ENCODE measurements at regions not wholly inside any gene's neighbourhood (a gene's known extent, or its start where the extent isn't known, plus 50 kb on each side); places are given as distances from the start of the nearest gene placed in this dataset.
"Not testable (repeated sequence)": the region's sequence is repeated elsewhere in the genome, so short reads cannot be mapped to it uniquely, and the experiment has no call there.

DNA sequence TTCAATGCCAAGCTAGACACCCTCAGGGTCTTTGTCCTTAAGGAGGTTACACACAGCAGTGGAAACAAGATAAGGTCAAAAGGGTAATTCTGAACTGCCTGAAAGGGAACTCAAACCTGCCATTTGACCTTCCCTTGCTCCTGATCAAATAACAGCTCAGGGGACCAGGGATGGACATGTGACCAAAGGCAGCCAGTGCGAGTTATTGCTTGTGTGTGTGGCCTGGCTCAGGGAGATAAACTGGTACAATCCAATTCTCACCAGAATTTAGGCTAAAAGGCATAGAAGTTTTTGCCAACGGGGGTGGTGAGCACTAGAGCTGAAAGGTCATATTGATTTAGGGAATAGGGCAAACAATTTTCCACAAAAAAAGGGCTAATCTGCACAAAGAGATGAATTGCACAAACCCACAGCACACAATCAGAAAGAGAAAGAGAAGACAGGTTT is 349.9 kb upstream of the AUTS2 start:
- DNase-seq (ENCODE audit: low spot score), result peak; percentile 60

DNA sequence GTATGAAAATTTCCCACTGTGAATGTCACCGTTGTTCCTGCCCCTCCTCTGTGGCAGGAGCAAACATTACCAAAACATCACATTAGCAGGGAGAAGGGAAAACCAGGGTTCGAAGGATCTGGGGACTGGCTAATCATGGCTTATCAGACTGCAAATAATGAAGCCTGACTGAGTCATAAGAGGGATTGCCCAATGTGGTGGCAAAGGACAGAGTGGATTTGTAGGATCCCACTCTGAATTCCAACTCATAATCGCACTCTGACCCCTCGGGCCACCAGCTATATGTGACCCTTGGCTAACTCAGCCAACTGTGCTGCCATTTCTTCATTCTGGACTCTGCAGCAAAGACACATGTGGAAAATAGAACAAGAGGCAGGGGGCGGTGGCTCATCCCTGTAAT is 347.3 kb upstream of the AUTS2 start:
- DNase-seq (ENCODE audit: low spot score), result no peak

GRCh38 chr7:69254643-69255042 is 343.6 kb upstream of the AUTS2 start:
- DNase-seq (ENCODE audit: low spot score), result no peak

GRCh38 chr7:69256634-69257081 is 341.6 kb upstream of the AUTS2 start:
- no peak for DNase-seq (ENCODE audit: low spot score)

GRCh38 chr7:69257592-69257991 is 340.7 kb upstream of the AUTS2 start:
- no peak for DNase-seq (ENCODE audit: low spot score)

- DNase-seq (ENCODE audit: low spot score), result no peak
Observed at GRCh38 chr7:69259445-69259844, 338.8 kb upstream of the AUTS2 start.

DNA sequence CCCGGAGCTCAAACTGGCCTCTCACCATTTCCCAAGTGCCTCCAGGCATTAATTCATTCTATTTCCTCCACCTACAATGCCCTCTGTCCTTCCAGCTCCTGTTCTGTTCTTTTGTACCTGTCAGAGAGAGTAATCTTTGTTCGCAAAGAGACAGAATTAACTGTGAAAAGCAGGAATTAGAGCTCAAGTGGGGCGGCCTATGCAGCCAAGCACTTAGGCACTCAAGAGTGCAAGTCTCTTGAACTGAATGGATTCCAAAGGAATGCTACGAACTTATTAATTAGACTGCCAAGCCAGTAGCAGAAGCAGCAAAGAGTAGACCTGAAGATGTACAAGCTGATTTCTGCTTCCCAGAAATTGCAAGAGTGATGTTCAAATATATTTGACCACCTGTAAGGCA is 338.3 kb upstream of the AUTS2 start:
- no peak for DNase-seq (ENCODE audit: low spot score)

DNA sequence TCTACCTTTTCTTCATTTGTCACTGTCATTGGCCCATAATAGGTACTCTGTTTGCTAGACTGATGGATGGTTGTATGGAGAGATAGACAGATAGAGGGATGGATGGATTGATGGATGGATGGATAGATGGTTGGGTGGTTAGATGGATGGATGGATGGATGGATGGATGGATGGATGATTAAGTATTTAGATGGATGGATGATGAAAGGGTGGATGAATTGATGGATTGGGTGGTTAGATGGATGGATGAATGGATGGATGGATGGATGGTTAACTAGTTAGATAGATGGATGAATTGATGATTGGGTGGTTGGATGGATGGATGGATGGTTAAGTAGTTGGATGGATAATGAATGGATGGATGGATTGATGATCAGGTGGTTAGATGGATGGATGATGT is 334.7 kb upstream of the AUTS2 start:
- DNase-seq (ENCODE audit: low spot score), result no peak

GRCh38 chr7:69269806-69270205 is 328.5 kb upstream of the AUTS2 start:
- no peak for DNase-seq (ENCODE audit: low spot score)

DNA sequence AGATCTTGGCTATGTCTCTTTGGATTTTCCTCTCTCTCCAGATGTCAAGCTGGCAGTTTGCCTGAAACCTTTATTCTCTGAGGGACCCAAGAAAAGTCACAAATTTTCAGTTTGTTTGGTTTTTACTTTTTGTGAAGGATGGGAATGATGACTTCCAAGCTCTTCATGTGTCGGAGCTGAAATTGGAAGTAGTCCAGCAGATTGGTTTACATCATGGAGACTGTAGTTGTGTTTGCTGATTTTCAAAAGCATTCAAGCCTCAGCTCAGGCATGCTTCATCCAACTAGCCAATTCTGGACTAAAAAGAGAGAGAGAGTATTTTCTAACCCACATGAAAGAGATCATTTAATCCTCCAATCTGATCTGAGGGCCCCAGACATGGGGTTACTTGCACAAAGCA is 326.2 kb upstream of the AUTS2 start:
- DNase-seq (ENCODE audit: low spot score), result no peak

GRCh38 chr7:69276011-69276729 is 322.1 kb upstream of the AUTS2 start:
- DNase-seq (ENCODE audit: low spot score), result no peak

DNA sequence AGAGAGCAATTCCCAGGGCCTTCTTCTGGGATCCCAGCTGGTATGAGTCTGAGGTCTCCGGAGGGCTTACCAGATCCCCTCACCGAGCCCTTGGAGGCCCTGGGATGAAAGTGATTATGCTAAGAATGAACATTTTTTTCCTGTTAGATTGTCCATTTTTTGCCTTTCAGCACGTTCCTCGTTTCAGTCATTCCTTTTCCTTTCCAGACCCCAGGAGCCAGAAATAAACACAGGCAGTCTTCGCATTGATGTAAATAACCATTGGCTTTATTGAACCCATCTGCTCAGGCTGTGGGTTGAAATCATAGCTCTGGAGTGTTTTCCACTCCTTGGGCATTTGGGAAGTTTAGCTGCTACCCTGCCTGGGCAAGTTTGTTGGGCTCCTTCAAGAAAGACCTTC is 320.9 kb upstream of the AUTS2 start:
- no peak for DNase-seq (ENCODE audit: low spot score)

GRCh38 chr7:69282946-69283345 is 315.3 kb upstream of the AUTS2 start:
- DNase-seq (ENCODE audit: low spot score), result no peak

GRCh38 chr7:69283421-69283820 is 314.9 kb upstream of the AUTS2 start:
- no peak for DNase-seq (ENCODE audit: low spot score)

GRCh38 chr7:69285854-69286253 is 312.4 kb upstream of the AUTS2 start:
- no peak for DNase-seq (ENCODE audit: low spot score)

- no peak for DNase-seq (ENCODE audit: low spot score)
Observed at GRCh38 chr7:69295977-69296376, 302.3 kb upstream of the AUTS2 start.

- no peak for DNase-seq (ENCODE audit: low spot score)
Observed at GRCh38 chr7:69301253-69301652, 297.0 kb upstream of the AUTS2 start.

GRCh38 chr7:69309601-69310000 is 288.7 kb upstream of the AUTS2 start:
- no peak for DNase-seq (ENCODE audit: low spot score)

DNA sequence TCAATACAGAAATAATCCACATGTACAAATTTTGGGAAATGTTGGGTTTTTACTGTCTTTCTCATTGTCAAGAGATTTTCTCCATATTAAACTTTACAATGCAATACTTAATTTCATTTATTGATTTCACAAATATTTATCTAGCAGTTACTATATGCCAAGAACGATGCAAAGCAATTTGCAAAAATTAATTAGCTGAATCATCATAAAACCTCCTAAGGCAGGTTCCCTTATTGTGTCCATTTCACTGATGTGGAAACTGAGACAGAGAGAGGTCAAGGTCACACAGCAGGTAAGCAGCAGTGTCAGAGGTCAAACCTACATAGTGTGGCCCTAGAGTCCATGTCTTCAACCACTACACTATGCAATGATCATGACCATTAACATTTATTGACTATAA is 286.8 kb upstream of the AUTS2 start:
- no peak for DNase-seq (ENCODE audit: low spot score)

DNA sequence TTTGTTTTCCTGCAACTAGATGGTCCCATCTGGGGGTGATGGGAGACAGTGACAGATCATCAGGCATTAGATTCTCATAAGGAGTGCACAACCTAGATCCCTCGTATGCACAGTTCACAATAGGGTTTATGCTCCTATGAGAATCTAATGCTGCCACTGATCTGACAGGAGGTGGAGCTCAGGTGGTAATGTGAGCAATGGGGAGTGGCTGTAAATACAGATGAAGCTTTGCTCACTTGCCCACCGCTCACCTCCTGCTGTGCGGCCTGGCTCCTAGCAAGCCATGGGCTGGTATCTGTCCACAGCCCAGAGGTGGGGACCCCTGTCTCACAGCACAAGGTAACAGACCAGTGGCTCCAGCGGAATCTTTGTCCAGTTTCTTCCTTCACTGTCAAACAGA is 284.4 kb upstream of the AUTS2 start:
- not testable (repeated sequence) for DNase-seq (ENCODE audit: low spot score)

- DNase-seq (ENCODE audit: low spot score), result no peak
Observed at GRCh38 chr7:69318794-69319193, 279.5 kb upstream of the AUTS2 start.

- DNase-seq (ENCODE audit: low spot score), result no peak
Observed at GRCh38 chr7:69328516-69328915, 269.8 kb upstream of the AUTS2 start.

- DNase-seq (ENCODE audit: low spot score), result no peak
Observed at GRCh38 chr7:69334701-69335100, 263.6 kb upstream of the AUTS2 start.

DNA sequence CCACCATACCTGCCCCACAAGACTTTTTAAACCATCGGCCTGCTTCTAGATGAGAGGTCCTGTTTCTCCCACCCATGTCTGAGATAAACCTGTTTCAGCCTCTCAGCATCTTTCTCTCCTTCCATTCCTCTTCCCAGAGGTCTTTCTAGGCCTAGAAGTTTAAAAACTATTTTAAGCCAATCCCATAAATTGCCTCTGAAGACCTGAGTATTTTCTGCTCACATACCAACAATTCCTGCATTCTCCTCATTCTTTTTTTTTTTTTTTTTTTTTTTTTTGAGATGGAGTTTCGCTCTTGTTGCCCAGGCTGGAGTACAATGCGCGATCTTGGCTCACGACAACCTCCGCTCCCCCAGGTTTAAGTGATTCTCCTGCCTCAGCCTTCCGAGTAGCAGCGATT is 262.9 kb upstream of the AUTS2 start:
- DNase-seq (ENCODE audit: low spot score), result no peak

Measured in ecto neural progenitor cell (in vitro differentiated cells).